Muscle layer of colon (tissue), 2 donors: ENCODE measurements at regions not wholly inside any gene's neighbourhood (a gene's known extent, or its start where the extent isn't known, plus 50 kb on each side); places are given as distances from the start of the nearest gene placed in this dataset.

ENCODE experiments used
- H3K27ac ChIP-seq: one replicate; pipeline ENCODE4 v1.7.0; 2013; ENCODE audit warnings: low read depth, mild to moderate bottlenecking, low read length, moderate library complexity
- H3K27me3 ChIP-seq, 2 donors: one replicate each; pipeline ENCODE4 v1.7.0; 2013; ENCODE audit warnings: low read length in 2 of 2, mild to moderate bottlenecking in 2 of 2; ENCODE audit not compliant: insufficient read depth in 2 of 2, control insufficient read depth in 1 of 2
- H3K36me3 ChIP-seq: one replicate; pipeline ENCODE4 v1.7.0; 2013; ENCODE audit warnings: mild to moderate bottlenecking, low read length; ENCODE audit not compliant: insufficient read depth
- H3K4me1 ChIP-seq: one replicate; pipeline ENCODE4 v1.7.0; 2013; ENCODE audit warnings: mild to moderate bottlenecking, low read length; ENCODE audit not compliant: insufficient read depth
- H3K4me3 ChIP-seq, 2 donors: one replicate each; pipeline ENCODE4 v1.7.0; 2013; ENCODE audit warnings: low read length in 2 of 2, low read depth in 1 of 2, mild to moderate bottlenecking in 1 of 2, moderate library complexity in 1 of 2
- H3K9ac ChIP-seq: one replicate; pipeline ENCODE4 v1.7.0; 2013; ENCODE audit warnings: low read length
- H3K9me3 ChIP-seq: one replicate; pipeline ENCODE4 v1.7.0; 2013; ENCODE audit warnings: mild to moderate bottlenecking, low read length
- donor health status: abdominal sarcoma.
- donor health status: Adenocarcinoma of cecum.

GRCh38 chrX:45447995-45448394 lies 247.3 kb upstream of the DIPK2B start:
- Histone ChIP-seq H3K36me3 (no peaks in the 10 kb centered on the region), H3K4me1 (no peaks in the 10 kb centered on the region), H3K9ac (no peak overlapping the region), H3K27ac (no peak overlapping the region), H3K9me3 (no peaks in the 10 kb centered on the region), H3K27me3 (no peaks in the 10 kb centered on the region), H3K4me3 (no peak overlapping the region)

GRCh38 chrX:45447331-45447730 lies 246.7 kb upstream of the DIPK2B start:
- Histone ChIP-seq H3K9ac (no peak overlapping the region), H3K4me3 (no peak overlapping the region), H3K4me1 (no peaks in the 10 kb centered on the region)

GRCh38 chrX:45445745-45446412 lies 245.2 kb upstream of the DIPK2B start:
- Histone ChIP-seq H3K9me3 (no peaks in the 10 kb centered on the region), H3K4me1 (no peaks in the 10 kb centered on the region), H3K4me3 (no peak overlapping the region), H3K27me3 (no peaks in the 10 kb centered on the region), H3K9ac (no peak overlapping the region), H3K36me3 (no peaks in the 10 kb centered on the region), H3K27ac (no peak overlapping the region)

More at GRCh38 chrX:45447331-45447730, 246.7 kb upstream of the DIPK2B start:
- Histone ChIP-seq H3K36me3 (no peaks in the 10 kb centered on the region), H3K9me3 (no peaks in the 10 kb centered on the region), H3K27ac (no peak overlapping the region), H3K27me3 (no peaks in the 10 kb centered on the region)

- Histone ChIP-seq H3K4me3 (no peak overlapping the region), H3K4me1 (no peaks in the 10 kb centered on the region), H3K36me3 (no peaks in the 10 kb centered on the region), H3K27me3 (peaks cover 0 to 4% of the 10 kb centered on the region in 2 donors), H3K27ac (no peak overlapping the region), H3K9ac (no peak overlapping the region), H3K9me3 (no peaks in the 10 kb centered on the region)
Observed at GRCh38 chrX:45437186-45437585, 236.5 kb upstream of the DIPK2B start.

GRCh38 chrX:45435481-45435880 lies 234.8 kb upstream of the DIPK2B start:
- Histone ChIP-seq H3K36me3 (no peaks in the 10 kb centered on the region), H3K27me3 (peaks cover 0 to 4% of the 10 kb centered on the region in 2 donors), H3K4me1 (no peaks in the 10 kb centered on the region), H3K27ac (no peak overlapping the region), H3K9ac (no peak overlapping the region), H3K9me3 (no peaks in the 10 kb centered on the region), H3K4me3 (no peak overlapping the region)

- Histone ChIP-seq H3K4me1 (no peaks in the 10 kb centered on the region), H3K27me3 (peaks cover 0 to 4% of the 10 kb centered on the region in 2 donors), H3K4me3 (no peak overlapping the region), H3K9me3 (no peaks in the 10 kb centered on the region), H3K36me3 (no peaks in the 10 kb centered on the region), H3K27ac (no peak overlapping the region), H3K9ac (no peak overlapping the region)
Observed at GRCh38 chrX:45434231-45434630, 233.6 kb upstream of the DIPK2B start.

GRCh38 chrX:45428831-45429230 lies 228.2 kb upstream of the DIPK2B start:
- Histone ChIP-seq H3K27ac (no peak overlapping the region), H3K27me3 (no peaks in the 10 kb centered on the region), H3K4me3 (no peak overlapping the region), H3K36me3 (no peaks in the 10 kb centered on the region), H3K9me3 (no peaks in the 10 kb centered on the region), H3K9ac (no peak overlapping the region), H3K4me1 (no peaks in the 10 kb centered on the region)

GRCh38 chrX:45424326-45424725 lies 223.7 kb upstream of the DIPK2B start:
- no peaks in the 10 kb centered on the region for H3K4me1 ChIP-seq
- no peaks in the 10 kb centered on the region for H3K36me3 ChIP-seq
- H3K9me3 ChIP-seq, result no peaks in the 10 kb centered on the region
- no peak overlapping the region for H3K4me3 ChIP-seq
- no peak overlapping the region for H3K9ac ChIP-seq
- peaks cover 0 to 3% of the 10 kb centered on the region in 2 donors for H3K27me3 ChIP-seq
- no peak overlapping the region for H3K27ac ChIP-seq

GRCh38 chrX:45422216-45422925 lies 221.7 kb upstream of the DIPK2B start:
- Histone ChIP-seq H3K9me3 (no peaks in the 10 kb centered on the region), H3K9ac (no peak overlapping the region), H3K4me1 (no peaks in the 10 kb centered on the region), H3K4me3 (no peak overlapping the region), H3K36me3 (no peaks in the 10 kb centered on the region), H3K27ac (no peak overlapping the region), H3K27me3 (peaks cover 0 to 3% of the 10 kb centered on the region in 2 donors)

- Histone ChIP-seq H3K4me1 (no peaks in the 10 kb centered on the region), H3K36me3 (no peaks in the 10 kb centered on the region), H3K27me3 (peaks cover 0 to 3% of the 10 kb centered on the region in 2 donors), H3K9ac (no peak overlapping the region), H3K27ac (no peak overlapping the region), H3K9me3 (no peaks in the 10 kb centered on the region), H3K4me3 (no peak overlapping the region)
Observed at GRCh38 chrX:45421806-45422205, 221.1 kb upstream of the DIPK2B start.

- Histone ChIP-seq H3K4me1 (peaks cover 8% of the 10 kb centered on the region), H3K4me3 (no peak overlapping the region), H3K27me3 (no peaks in the 10 kb centered on the region), H3K9me3 (no peaks in the 10 kb centered on the region), H3K27ac (no peak overlapping the region), H3K9ac (no peak overlapping the region), H3K36me3 (no peaks in the 10 kb centered on the region)
Observed at GRCh38 chrX:45404206-45404605, 203.5 kb upstream of the DIPK2B start.

- Histone ChIP-seq H3K9ac (no peak overlapping the region), H3K9me3 (no peaks in the 10 kb centered on the region), H3K27ac (no peak overlapping the region), H3K27me3 (no peaks in the 10 kb centered on the region), H3K4me3 (no peak overlapping the region), H3K4me1 (peaks cover 8% of the 10 kb centered on the region), H3K36me3 (no peaks in the 10 kb centered on the region)
Observed at GRCh38 chrX:45401923-45402322, 201.2 kb upstream of the DIPK2B start.
